ENCODE measurements at regions not wholly inside any gene's neighbourhood (a gene's known extent, or its start where the extent isn't known, plus 50 kb on each side); places are given as distances from the start of the nearest gene placed in this dataset.

GRCh38 chr5:21126236-21126635, 1138.2 kb upstream of the CDH18 start:
- Histone ChIP-seq H3K4me2 (ENCODE audit: low read depth, low read length) (no peak overlapping the region), H3K27ac (ENCODE audit: low read length) (no peak overlapping the region), H3K9ac (ENCODE audit: low read length) (no peak overlapping the region), H3F3A (ENCODE audit: insufficient read depth, low read length) (no peaks in the 10 kb centered on the region), H3K27me3 (replicated peaks; ENCODE audit: insufficient read depth, low read length) (no peaks in the 10 kb centered on the region), H3K79me2 (ENCODE audit: low read length) (no peaks in the 10 kb centered on the region), H3K4me1 (ENCODE audit: low read length) (no peaks in the 10 kb centered on the region), H3K4me3 (ENCODE audit: low read length) (no peak overlapping the region), H3K36me3 (replicated peaks; ENCODE audit: insufficient read depth, low read length) (no peaks in the 10 kb centered on the region), H4K20me1 (ENCODE audit: insufficient read depth, low read length) (no peaks in the 10 kb centered on the region), H3K9me3 (replicated peaks; ENCODE audit: insufficient read depth, low read length) (no peaks in the 10 kb centered on the region), H3K9me2 (replicated peaks; ENCODE audit: insufficient read depth, low read length) (no peaks in the 10 kb centered on the region), H2AFZ (ENCODE audit: low read length) (no peak overlapping the region)
- no peak for DNase-seq
- no peak for TF ChIP-seq EZH2phosphoT487 (IDR thresholded peaks at IDR 0.05; ENCODE audit: low read length)
- TF ChIP-seq, protein P1, sequence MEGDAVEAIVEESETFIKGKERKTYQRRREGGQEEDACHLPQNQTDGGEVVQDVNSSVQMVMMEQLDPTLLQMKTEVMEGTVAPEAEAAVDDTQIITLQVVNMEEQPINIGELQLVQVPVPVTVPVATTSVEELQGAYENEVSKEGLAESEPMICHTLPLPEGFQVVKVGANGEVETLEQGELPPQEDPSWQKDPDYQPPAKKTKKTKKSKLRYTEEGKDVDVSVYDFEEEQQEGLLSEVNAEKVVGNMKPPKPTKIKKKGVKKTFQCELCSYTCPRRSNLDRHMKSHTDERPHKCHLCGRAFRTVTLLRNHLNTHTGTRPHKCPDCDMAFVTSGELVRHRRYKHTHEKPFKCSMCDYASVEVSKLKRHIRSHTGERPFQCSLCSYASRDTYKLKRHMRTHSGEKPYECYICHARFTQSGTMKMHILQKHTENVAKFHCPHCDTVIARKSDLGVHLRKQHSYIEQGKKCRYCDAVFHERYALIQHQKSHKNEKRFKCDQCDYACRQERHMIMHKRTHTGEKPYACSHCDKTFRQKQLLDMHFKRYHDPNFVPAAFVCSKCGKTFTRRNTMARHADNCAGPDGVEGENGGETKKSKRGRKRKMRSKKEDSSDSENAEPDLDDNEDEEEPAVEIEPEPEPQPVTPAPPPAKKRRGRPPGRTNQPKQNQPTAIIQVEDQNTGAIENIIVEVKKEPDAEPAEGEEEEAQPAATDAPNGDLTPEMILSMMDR (IDR thresholded peaks at IDR 0.05; ENCODE audit: low read length), result no peak
- no peak for TF ChIP-seq EZH2 (optimal IDR thresholded peaks at IDR 0.05; ENCODE audit: low read depth, low read length)

DNA sequence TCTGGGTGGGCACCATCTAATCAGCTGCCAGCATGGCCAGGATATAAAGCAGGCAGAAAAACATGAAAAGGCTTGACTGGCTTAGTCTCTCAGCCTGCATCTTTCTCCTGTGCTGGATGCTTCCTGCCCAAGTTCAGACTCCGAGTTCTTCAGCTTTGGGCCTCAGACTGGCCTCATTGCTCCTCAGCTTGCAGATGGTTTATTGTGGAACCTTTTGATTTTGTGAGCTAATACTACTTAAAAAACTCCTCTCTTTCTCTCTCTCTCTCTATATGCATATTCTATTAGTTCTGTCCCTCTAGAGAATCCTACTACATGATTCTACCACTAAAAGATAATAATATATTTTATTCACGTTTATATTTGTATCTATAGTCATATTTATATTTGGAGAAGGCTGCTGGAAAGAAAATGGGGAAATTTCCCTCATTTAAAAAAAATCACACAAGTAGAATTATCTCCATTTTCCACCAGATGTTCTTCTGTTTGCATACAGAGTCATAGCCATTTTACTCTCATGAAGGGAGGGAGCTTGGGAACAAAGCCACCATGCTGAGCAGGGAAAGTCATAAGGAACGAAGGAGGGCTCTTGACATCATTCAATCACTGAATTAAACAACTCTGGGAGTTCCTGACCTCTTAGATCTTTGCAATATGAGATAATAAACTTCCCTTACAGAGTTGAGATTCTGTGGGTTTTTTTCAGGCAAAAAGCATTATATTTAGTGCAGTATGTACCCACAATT, 1137.4 kb upstream of the CDH18 start:
- Histone ChIP-seq H3K9ac (ENCODE audit: low read length) (no peak overlapping the region), H3K9me3 (replicated peaks; ENCODE audit: insufficient read depth, low read length) (no peaks in the 10 kb centered on the region), H3K36me3 (replicated peaks; ENCODE audit: insufficient read depth, low read length) (no peaks in the 10 kb centered on the region), H3K27ac (ENCODE audit: low read length) (no peak overlapping the region), H3K4me1 (ENCODE audit: low read length) (no peaks in the 10 kb centered on the region), H3K4me3 (ENCODE audit: low read length) (no peak overlapping the region), H3K79me2 (ENCODE audit: low read length) (no peaks in the 10 kb centered on the region), H3K9me2 (replicated peaks; ENCODE audit: insufficient read depth, low read length) (no peaks in the 10 kb centered on the region), H4K20me1 (ENCODE audit: insufficient read depth, low read length) (no peaks in the 10 kb centered on the region), H3F3A (ENCODE audit: insufficient read depth, low read length) (no peaks in the 10 kb centered on the region), H3K4me2 (ENCODE audit: low read depth, low read length) (no peak overlapping the region), H3K27me3 (replicated peaks; ENCODE audit: insufficient read depth, low read length) (no peaks in the 10 kb centered on the region), H2AFZ (ENCODE audit: low read length) (no peak overlapping the region)
- no peak for DNase-seq
- TF ChIP-seq, protein P1 (IDR thresholded peaks at IDR 0.05; ENCODE audit: low read length), result no peak
- TF ChIP-seq EZH2 (optimal IDR thresholded peaks at IDR 0.05; ENCODE audit: low read depth, low read length), result no peak
- no peak for TF ChIP-seq EZH2phosphoT487 (IDR thresholded peaks at IDR 0.05; ENCODE audit: low read length)

DNA sequence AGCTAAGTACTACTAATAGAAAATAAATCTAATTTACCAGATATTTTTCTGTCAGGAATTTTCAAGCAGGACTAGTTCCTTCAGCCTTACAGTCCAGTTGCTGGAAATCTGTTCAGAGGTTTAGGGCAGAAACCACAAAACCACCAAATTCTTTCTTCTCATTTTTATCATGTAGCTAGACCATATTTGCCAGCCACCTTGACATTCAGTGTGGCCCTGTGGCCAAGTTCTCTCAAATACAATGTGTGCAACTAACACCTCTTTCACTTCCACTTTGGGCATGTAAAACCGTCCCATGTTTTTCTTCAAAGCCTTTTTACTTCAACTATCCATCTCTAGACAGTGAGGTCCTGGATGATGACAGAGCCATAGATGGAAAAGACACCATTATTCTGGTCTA, 1133.2 kb upstream of the CDH18 start:
- H3K9me2 ChIP-seq (replicated peaks; ENCODE audit: insufficient read depth, low read length), result no peaks in the 10 kb centered on the region
- no peaks in the 10 kb centered on the region for H3F3A ChIP-seq (ENCODE audit: insufficient read depth, low read length)
- H3K79me2 ChIP-seq (ENCODE audit: low read length), result no peaks in the 10 kb centered on the region
- H4K20me1 ChIP-seq (ENCODE audit: insufficient read depth, low read length), result no peaks in the 10 kb centered on the region
- no peak overlapping the region for H3K9ac ChIP-seq (ENCODE audit: low read length)
- H3K4me1 ChIP-seq (ENCODE audit: low read length), result no peaks in the 10 kb centered on the region
- TF ChIP-seq, protein P1 (IDR thresholded peaks at IDR 0.05; ENCODE audit: low read length), result no peak
- no peak for TF ChIP-seq EZH2 (optimal IDR thresholded peaks at IDR 0.05; ENCODE audit: low read depth, low read length)
- H3K27me3 ChIP-seq (replicated peaks; ENCODE audit: insufficient read depth, low read length), result no peaks in the 10 kb centered on the region
- no peaks in the 10 kb centered on the region for H3K9me3 ChIP-seq (replicated peaks; ENCODE audit: insufficient read depth, low read length)
- H3K36me3 ChIP-seq (replicated peaks; ENCODE audit: insufficient read depth, low read length), result no peaks in the 10 kb centered on the region
- no peak overlapping the region for H3K27ac ChIP-seq (ENCODE audit: low read length)
- H3K4me3 ChIP-seq (ENCODE audit: low read length), result no peak overlapping the region
- H3K4me2 ChIP-seq (ENCODE audit: low read depth, low read length), result peak overlapping the region; percentile 6; the same call in 1 of the 2 replicates
- H2AFZ ChIP-seq (ENCODE audit: low read length), result no peak overlapping the region
- peak; percentile 42 for DNase-seq

Measured in MM.1S (cell line).